ENCODE measurements at regions not wholly inside any gene's neighbourhood (a gene's known extent, or its start where the extent isn't known, plus 50 kb on each side); places are given as distances from the start of the nearest gene placed in this dataset.

- TF ChIP-seq CTCF (IDR thresholded peaks at IDR 0.05): no peak
- no peak for TF ChIP-seq EZH2 (IDR thresholded peaks at IDR 0.05; ENCODE audit: borderline replicate concordance, insufficient read depth, low read depth, low read length, poor library complexity, severe bottlenecking)
These were observed 610.8 kb downstream of the RAB28 start for GRCh38 chr4:12873351-12873750.

Measured in B cell (primary cell).